Neural crest cell (in vitro differentiated cells): ENCODE measurements at regions not wholly inside any gene's neighbourhood (a gene's known extent, or its start where the extent isn't known, plus 50 kb on each side); places are given as distances from the start of the nearest gene placed in this dataset.

Experiments
- DNase-seq: peaks from one replicate; pipeline ENCODE4 v3.0.0; 2021; ENCODE audit warnings: low read depth, mixed read lengths, low spot score
- H3K27ac Mint-ChIP-seq: one replicate; pipeline ENCODE4 v1.8.0; 2021; ENCODE audit warnings: mild to moderate bottlenecking, mixed read lengths; ENCODE audit not compliant: unreplicated experiment
- H3K27me3 Mint-ChIP-seq: 2 replicates; pipeline ENCODE4 v1.8.0; 2021; ENCODE audit warnings: low read depth, mild to moderate bottlenecking, mixed read lengths
- H3K36me3 Mint-ChIP-seq: 2 replicates; pipeline ENCODE4 v1.8.0; 2021; ENCODE audit warnings: low read depth, mild to moderate bottlenecking, mixed read lengths
- H3K4me1 Mint-ChIP-seq: 2 replicates; pipeline ENCODE4 v1.8.0; 2021; ENCODE audit warnings: mixed read lengths
- H3K4me3 Mint-ChIP-seq: one replicate; pipeline ENCODE4 v1.8.0; 2021; ENCODE audit warnings: mild to moderate bottlenecking, mixed read lengths
- H3K9me3 Mint-ChIP-seq: 2 replicates; pipeline ENCODE4 v1.8.0; 2021; ENCODE audit warnings: mixed read lengths
- TF ChIP-seq, protein P1 (sequence below): fragments of 200-600 bp; sonication (generic); conservative IDR thresholded peaks from 2 replicates; pipeline ENCODE4 v1.5.0; 2021; ENCODE audit warnings: antibody characterized with exemption, mild to moderate bottlenecking

GRCh38 chr18:43826215-43826614 lies 548.9 kb upstream of the SYT4 start:
- Mint-ChIP-seq H3K4me1 (peaks cover 7% of the 10 kb centered on the region), H3K9me3 (no peaks in the 10 kb centered on the region), H3K36me3 (no peaks in the 10 kb centered on the region), H3K27ac (no peak overlapping the region), H3K4me3 (no peak overlapping the region), H3K27me3 (no peaks in the 10 kb centered on the region)
- no peak for DNase-seq
- TF ChIP-seq, protein P1, sequence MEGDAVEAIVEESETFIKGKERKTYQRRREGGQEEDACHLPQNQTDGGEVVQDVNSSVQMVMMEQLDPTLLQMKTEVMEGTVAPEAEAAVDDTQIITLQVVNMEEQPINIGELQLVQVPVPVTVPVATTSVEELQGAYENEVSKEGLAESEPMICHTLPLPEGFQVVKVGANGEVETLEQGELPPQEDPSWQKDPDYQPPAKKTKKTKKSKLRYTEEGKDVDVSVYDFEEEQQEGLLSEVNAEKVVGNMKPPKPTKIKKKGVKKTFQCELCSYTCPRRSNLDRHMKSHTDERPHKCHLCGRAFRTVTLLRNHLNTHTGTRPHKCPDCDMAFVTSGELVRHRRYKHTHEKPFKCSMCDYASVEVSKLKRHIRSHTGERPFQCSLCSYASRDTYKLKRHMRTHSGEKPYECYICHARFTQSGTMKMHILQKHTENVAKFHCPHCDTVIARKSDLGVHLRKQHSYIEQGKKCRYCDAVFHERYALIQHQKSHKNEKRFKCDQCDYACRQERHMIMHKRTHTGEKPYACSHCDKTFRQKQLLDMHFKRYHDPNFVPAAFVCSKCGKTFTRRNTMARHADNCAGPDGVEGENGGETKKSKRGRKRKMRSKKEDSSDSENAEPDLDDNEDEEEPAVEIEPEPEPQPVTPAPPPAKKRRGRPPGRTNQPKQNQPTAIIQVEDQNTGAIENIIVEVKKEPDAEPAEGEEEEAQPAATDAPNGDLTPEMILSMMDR = no peak

DNA sequence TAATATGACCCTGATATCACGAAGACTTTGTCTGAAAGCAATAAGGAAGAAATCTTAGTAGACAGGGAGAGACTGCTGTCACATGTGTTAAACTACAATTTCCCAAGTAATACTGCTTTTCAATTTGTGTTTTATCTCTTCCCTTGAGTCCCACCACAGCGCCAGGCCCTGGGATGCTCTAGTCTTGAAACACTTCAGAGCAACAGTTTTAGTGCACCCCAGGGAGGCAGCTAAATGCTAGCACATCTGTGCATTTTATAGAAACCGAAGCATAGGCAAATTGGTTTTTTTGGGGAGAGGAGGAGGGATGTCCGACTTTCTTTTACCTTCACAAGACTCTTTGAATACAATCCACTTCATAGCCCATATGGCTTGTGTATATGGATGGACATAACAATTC lies 550.0 kb upstream of the SYT4 start:
- no peaks in the 10 kb centered on the region for H3K27me3 Mint-ChIP-seq
- no peak overlapping the region for H3K27ac Mint-ChIP-seq
- DNase-seq = no peak
- no peaks in the 10 kb centered on the region for H3K9me3 Mint-ChIP-seq
- H3K4me3 Mint-ChIP-seq = no peak overlapping the region
- TF ChIP-seq, protein P1 = no peak
- peaks cover 7% of the 10 kb centered on the region for H3K4me1 Mint-ChIP-seq
- H3K36me3 Mint-ChIP-seq = no peaks in the 10 kb centered on the region

- H3K27ac Mint-ChIP-seq = no peak overlapping the region
These were observed 553.0 kb upstream of the SYT4 start for GRCh38 chr18:43830303-43830702.

DNA sequence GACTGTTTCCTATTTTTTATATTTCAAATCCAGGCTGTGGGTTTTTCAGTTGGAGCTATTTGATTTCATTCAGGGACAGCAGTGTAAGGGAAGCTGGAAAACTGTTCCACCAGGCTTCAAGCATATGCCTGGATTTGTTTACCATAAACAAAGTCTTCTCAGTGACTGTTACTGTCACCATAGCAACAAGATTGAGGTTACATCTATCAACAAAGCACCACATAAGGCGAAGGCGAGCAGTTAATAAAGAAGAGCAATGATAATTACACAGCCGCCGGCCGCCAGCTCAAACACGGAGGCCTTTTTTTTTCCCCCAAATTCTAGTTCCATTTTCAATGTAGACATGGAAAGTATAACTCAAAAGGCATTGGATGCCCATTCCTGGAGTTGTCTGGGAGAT lies 553.7 kb upstream of the SYT4 start:
- H3K27ac Mint-ChIP-seq = no peak overlapping the region
- H3K4me3 Mint-ChIP-seq = no peak overlapping the region
- H3K9me3 Mint-ChIP-seq = no peaks in the 10 kb centered on the region
- TF ChIP-seq, protein P1 = no peak
- no peak for DNase-seq
- peaks cover 7% of the 10 kb centered on the region for H3K4me1 Mint-ChIP-seq
- no peaks in the 10 kb centered on the region for H3K36me3 Mint-ChIP-seq
- no peaks in the 10 kb centered on the region for H3K27me3 Mint-ChIP-seq

More at GRCh38 chr18:43830303-43830702, 553.0 kb upstream of the SYT4 start:
- Mint-ChIP-seq H3K27me3 (no peaks in the 10 kb centered on the region), H3K36me3 (no peaks in the 10 kb centered on the region), H3K4me3 (no peak overlapping the region), H3K4me1 (peaks cover 7% of the 10 kb centered on the region), H3K9me3 (no peaks in the 10 kb centered on the region)
- TF ChIP-seq, protein P1 = no peak
- no peak for DNase-seq

GRCh38 chr18:43846299-43846698 lies 569.0 kb upstream of the SYT4 start:
- Mint-ChIP-seq H3K27ac (peak overlapping the region; percentile 44), H3K4me3 (peak overlapping the region; percentile 42), H3K36me3 (no peaks in the 10 kb centered on the region), H3K4me1 (peaks cover 24% of the 10 kb centered on the region), H3K27me3 (no peaks in the 10 kb centered on the region), H3K9me3 (peaks cover 3% of the 10 kb centered on the region)
- no peak for DNase-seq
- TF ChIP-seq, protein P1 = no peak
